ENCODE measurements at regions not wholly inside any gene's neighbourhood (a gene's known extent, or its start where the extent isn't known, plus 50 kb on each side); places are given as distances from the start of the nearest gene placed in this dataset.

- CTCF ChIA-PET: no interaction called here
- Histone ChIP-seq H3K36me3 (ENCODE audit: insufficient read depth, low read length) (no peaks in the 10 kb centered on the region), H3K27ac (ENCODE audit: low read depth, low read length) (no peak overlapping the region), H3K9me3 (ENCODE audit: low read length) (no peaks in the 10 kb centered on the region), H3K4me3 (ENCODE audit: low read length) (no peak overlapping the region), H3K27me3 (ENCODE audit: insufficient read depth, low read length, poor library complexity, severe bottlenecking) (no peaks in the 10 kb centered on the region), H3K4me1 (ENCODE audit: insufficient read depth, low read length) (no peaks in the 10 kb centered on the region)
- Mint-ChIP-seq H3K9me3 (peaks cover 0 to 2% (median 0%) of the 10 kb centered on the region in 5 donors), H3K27me3 (peaks cover 0 to 3% of the 10 kb centered on the region in 2 donors), H3K4me3 (no peak overlapping the region), H3K27ac (no peak overlapping the region), H3K36me3 (no peaks in the 10 kb centered on the region), H3K4me1 (no peaks in the 10 kb centered on the region)
- no peak for DNase-seq
- POLR2A ChIA-PET: no interaction called here
Measured at GRCh38 chrX:155673338-155673737, 60.6 kb upstream of the TMLHE start.

GRCh38 chrX:155666741-155667140 is 54.0 kb upstream of the TMLHE start:
- Mint-ChIP-seq H3K36me3 (peaks cover 0 to 2% (median 0%) of the 10 kb centered on the region in 3 donors), H3K9me3 (peaks cover 0 to 8% (median 7%) of the 10 kb centered on the region in 5 donors), H3K27me3 (peaks cover 0 to 2% of the 10 kb centered on the region in 2 donors), H3K4me3 (no peak overlapping the region), H3K4me1 (no peaks in the 10 kb centered on the region), H3K27ac (no peak overlapping the region)
- Histone ChIP-seq H3K4me3 (ENCODE audit: low read length) (no peak overlapping the region), H3K27me3 (ENCODE audit: insufficient read depth, low read length, poor library complexity, severe bottlenecking) (no peaks in the 10 kb centered on the region), H3K4me1 (ENCODE audit: insufficient read depth, low read length) (no peaks in the 10 kb centered on the region), H3K36me3 (ENCODE audit: insufficient read depth, low read length) (no peaks in the 10 kb centered on the region), H3K27ac (ENCODE audit: low read depth, low read length) (no peak overlapping the region), H3K9me3 (ENCODE audit: low read length) (no peaks in the 10 kb centered on the region)
- ChIA-PET CTCF (no interaction called here), POLR2A (no interaction called here)
- DNase-seq: no peak

Measured in CD8-positive, alpha-beta memory T cell (primary cell).